ENCODE measurements at regions not wholly inside any gene's neighbourhood (a gene's known extent, or its start where the extent isn't known, plus 50 kb on each side); places are given as distances from the start of the nearest gene placed in this dataset.

DNA sequence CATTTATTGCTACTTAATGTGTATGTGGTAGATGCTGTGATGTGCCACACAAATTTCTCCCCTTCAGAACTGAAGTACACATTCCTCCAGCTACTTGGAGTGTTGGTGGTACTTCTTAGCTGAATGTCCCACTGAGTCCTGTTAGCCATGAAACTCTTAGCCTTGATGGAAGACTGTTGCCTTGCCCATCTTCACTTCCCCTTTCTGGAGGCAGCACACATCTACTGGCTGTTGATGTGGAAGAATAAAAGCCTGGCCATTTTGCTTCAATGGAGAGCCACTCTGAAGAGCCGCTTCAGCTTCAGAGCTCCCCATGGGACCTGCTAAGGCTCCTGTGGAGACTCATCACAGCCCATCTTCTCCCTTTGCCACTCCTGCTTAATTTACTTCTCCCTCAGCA lies 157.7 kb upstream of the PITX2 start:
- DNase-seq: no peak

DNA sequence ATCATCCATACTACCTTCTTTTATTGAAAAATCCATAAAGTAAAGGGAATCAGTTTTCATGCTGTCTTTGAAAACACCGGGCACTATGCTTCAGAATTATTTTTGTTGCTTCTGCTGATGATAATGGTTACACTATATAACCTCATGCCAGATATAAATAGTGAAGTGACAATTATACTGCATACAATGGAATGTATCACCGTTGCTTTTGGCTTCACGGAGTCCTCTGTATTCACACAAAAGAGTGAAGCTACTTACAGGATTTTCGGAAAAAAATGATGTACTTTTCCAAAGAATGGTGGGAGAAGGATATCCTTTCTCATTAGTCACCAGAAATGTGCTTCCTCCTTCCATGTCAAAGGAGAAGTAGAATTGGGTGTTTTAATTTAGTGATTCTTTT lies 159.1 kb upstream of the PITX2 start:
- DNase-seq: no peak

DNA sequence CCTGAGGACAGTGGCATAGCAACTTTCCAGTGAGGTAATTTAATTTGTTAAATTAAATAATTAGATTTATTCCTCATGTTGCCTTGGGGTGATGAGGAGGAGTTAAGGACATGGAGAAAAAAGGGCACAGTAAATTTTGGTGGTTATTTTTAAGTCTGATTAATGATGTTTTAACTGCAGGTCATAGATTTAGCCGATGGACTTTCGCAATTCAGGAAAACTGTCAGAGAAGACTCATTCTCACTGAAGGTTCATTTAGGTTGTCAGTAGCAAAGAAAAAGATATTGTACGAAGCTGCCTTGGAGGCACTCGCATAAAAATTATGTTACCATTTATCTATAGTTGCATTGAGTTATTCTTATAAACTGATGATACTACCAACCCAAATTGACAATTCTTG lies 164.2 kb upstream of the PITX2 start:
- DNase-seq: no peak

DNA sequence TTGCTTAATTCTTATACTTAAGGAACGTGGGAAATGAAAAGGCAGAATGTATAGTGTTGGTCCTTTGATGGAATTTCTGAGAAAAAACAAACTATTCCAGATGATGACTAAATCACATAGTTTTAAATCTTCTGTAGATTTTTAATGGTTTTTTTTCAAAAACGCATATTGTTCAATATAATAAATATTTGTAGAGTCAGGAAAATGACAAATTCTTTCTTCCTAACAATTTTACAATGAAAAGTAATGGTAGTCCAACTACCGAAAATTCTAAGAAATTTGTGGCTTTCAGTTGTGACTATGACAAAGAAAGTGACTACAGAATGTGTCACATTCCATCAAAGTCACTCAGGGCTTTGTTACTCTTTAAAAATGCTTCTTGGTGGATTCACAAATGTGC lies 164.8 kb upstream of the PITX2 start:
- DNase-seq: no peak

DNA sequence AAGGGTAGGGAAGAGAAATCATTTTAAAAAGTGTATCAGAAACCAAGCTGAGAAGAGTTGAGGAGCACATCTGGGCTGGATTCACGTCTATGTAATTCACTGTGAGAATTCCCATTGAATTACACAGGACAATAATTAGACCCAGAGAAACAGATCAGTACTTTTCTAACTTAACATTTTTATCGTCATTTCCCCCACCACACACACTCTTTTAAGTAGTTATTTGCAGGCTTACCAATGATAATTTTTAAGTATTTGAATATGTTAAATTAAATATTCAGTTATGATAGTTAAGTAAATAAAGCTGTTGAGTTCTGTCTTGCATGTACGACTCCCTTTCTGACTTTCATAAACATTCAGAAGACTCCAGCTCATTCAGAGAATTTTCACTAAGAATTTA lies 165.4 kb upstream of the PITX2 start:
- no peak for DNase-seq

DNA sequence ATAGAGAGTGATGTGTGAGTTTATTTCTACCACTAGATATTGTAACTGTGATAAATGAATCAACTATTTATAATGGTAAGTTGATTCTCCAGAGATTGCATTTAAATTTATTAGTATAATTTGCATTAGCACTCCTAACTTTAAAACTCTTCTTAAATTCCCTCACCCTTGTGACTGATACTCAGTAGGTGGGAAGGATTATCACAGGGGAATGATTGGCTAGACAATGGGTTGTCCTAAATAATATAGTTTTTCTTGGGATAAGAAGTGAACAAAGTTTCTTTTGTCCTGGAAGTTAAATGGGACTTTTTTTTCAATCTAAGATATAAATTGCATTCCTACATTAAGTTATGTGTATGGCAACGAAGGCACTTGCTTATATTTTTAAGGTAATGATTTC lies 169.2 kb upstream of the PITX2 start:
- DNase-seq: no peak

DNA sequence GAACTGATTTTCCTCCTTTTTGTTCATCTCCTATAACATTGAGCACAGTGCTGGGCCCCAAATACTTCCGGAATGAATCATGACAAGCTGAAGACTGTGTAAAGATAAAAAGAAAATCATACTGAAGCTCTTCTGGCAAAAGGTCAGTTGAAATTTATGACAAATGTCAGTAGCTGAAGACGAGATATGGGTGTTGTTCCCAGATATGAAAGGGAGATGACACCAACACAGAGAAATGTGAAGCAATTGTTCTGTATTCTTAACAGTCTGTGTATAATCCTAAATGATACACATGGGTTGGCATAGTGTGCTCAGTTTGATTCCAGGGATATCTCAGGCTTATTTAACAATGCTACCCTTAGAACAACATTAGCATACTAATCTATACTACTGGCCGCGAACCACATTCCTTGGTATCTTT lies 170.5 kb upstream of the PITX2 start:
- no peak for DNase-seq

DNA sequence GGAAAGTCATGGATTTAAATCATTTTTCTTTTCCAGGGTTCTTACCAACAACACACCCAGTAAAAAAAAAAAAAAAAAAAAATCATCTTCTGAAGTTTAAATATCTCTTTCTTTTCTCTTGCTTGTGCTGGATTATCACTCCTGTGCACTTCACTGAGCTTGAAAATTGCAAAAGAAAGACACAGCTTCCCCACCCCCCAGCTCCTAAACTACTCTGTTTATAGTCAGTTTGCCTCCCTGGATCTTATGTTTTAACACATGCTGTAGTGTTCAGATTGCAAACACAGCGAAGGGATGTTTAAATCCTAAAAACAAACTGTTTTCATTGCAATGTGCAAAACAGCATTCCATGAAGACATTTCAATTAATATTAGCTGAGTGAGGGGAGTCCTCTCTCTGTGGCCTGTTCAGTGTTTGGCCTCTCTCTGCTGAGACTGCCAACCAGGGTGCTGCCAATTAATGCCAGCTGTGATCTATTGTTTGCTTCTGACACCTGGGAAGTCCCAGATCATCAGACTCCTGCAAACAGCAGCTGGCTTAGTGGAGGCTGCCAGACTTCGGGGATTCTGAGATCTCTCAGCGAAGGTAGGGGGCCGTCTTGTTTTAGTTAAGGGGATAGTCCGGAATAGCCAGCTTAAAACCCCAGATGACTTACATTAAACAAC lies 171.1 kb upstream of the PITX2 start:
- no peak for DNase-seq

DNA sequence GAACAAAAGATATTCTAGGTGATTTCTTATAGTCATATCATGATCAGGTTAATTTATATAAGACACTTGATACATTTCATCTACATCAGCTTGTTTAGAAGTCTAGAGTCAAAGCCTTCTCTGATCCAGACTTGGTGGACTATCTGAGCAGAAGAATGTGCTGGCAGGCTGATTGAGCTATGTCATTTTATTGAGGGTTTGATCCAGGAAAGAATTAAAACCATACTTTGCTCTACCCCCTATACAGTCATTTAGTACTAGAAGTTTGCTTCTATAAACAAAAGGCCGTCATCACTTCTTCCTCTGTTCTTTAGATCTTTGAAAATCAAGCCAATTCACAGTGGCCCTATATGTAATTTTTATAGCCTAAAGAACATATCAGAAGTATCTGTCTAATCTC lies 173.1 kb upstream of the PITX2 start:
- no peak for DNase-seq

DNA sequence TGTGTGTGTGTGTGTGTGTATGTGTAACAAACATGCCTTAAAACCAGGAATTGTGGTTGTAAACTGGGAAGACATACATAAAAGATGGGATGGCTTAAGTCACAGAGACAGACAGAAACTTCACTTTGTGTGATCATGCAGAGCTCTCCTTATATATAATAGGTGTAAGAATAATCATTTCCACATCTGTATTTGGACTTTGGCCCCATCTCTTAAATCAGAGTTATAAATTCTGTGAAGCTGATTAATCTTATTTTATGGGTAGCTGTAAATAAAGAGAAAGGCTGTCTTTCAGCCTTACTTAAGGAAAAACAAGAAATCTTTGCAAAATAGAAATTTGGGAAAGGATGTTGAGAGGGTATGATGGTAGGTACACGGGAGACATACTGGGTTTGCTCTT lies 174.6 kb upstream of the PITX2 start:
- no peak for DNase-seq

DNA sequence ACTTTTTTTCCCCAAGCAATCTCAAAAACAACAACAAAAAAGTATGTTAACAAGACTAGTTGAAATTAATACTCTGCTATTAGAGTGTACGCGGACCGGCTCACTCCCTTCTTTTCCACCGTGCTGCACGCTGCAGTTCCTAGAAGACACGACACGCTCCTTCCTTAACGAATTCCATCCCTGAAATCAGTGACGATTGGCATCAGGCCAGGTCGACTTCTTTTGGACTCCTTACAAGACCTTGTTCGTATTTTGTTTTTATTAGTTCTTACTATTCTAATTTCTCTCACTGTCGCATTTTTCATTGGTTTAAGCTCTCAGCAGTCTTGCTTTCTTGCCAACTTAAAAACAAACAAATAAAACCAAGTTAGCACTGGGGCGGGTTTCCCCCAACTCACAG lies 175.8 kb upstream of the PITX2 start:
- DNase-seq: no peak

DNA sequence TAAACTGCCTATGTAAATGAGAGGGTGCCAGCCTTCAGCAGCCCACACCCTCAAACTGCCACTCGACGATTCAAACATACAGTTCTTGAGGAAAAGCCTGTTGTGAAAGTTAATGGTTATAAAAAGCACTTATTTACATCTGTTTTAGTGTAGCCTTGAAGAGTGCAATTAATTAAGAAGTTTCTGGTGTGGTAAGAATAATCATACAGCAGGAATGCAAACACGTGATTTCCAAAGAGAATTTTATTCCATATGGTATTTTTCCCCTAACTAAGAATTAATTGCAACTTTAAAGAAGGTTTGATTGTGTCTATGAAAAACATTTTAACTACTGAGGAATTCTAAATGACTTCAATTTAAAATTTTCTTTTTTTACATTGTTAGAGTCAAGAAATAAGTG lies 176.3 kb upstream of the PITX2 start:
- no peak for DNase-seq

DNA sequence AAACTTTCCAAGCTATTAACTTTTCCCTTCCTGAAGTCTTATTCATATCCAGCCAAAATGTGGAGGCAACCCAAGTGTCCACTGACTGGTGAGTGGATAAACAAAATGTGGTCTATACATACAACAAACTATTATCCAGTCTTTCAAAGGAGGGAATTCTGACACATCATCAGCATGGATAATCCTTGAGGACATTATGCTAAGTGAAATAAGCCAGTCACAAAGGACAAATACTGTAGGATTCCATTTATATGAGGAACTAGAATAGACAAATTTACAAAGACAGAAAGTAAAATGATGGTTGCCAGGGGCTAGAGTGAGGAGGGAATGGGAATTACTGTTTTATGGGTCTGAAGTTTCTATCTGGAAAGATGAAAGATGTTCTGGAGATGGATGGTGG lies 178.7 kb upstream of the PITX2 start:
- no peak for DNase-seq

DNA sequence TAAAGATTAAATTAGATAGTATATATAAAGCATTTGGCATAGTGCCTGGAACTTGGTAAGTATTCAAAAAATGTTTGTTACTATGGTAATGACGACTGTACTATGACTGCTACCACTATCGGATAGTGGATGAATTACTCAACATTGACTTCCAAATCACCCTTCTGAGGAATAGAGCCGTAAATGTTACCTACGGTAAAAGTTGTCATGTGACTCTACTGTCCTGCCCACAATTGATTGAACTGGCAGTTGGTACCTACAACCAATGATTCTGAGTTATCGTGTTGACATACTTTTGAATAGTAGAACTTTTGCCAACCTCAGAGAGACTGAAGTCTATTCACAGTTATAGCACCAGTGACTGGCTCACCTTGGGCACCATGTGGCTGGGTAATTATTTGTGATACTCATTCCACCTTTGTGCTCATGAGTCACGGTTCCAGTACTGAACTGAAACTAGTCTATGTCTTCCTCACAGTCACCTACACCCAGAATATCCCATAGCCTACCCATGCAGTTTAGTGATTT lies 185.5 kb upstream of the PITX2 start:
- no peak for DNase-seq

DNA sequence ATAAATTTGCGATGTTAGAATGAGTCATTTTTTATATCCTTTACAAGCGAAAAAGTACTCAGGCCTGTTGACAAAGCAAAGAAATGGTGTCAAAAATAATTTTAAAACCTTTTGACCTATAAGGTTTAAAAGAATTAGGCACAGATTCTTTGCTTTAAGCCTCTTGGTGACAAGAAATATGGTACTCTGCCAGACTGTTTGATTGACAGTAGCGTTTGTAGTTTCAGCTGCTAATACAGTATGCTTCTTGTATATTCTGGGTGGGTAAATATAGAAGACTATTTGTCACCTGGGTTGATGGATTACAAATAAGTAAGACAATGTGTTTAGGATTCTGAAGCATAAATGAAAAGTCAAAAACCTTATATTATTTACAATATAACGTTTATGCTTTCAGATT lies 193.1 kb upstream of the PITX2 start:
- DNase-seq: no peak

DNA sequence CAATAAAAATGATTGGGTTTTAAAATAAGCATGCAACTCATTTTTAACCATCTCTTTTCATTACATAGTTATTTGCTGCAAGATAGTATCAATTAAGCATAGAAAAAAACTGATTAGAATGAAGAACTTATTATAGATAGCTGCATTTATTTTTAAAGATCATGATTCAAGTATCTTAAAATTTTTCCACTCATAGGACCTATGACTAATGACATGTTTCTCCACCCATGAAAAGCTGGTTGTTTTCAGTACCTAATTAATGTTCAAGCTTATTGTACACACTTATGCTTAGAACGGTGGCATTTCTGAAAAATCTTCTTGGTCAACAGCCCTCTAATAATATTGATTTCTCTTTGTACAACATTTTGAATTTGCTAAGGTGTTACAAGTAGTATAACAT lies 193.5 kb upstream of the PITX2 start:
- DNase-seq: no peak

DNA sequence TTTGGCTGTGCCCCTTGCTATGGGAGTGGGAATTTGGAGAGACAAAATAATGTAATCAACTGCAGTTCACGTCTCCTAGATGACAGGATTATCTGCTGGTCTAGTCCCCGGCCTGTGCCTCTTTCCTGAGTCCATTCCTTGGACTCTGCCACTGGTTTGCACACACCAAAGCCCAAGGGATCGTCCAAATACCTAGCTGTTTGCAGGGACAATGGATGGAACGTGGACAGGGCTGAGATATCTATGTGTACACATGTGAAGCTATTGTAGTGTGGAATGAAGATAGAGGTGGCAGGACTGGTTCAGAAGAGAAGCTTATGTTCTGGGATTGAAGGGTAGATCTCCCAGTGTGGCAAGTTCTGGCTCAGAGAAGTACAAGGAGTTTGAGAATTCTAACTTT lies 198.3 kb upstream of the PITX2 start:
- no peak for DNase-seq

DNA sequence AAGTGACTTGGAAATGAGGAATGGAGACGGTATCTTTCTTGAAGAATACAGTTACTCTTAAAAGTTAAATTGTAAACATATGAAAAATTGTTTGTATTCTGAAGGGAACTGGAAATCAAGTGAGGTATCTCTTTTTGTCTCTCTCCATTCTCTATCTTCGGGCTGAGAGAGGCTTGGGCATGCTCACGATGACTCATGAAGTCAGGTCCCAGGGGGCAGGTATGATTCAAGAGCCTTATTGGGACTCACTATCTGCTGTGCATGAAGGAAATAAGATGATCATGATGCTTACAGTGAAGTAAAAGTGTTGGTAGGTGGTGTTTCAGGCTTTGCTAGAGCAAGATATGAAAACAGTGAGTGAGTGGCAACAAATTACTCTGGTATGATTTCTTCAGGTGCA lies 200.4 kb upstream of the PITX2 start:
- no peak for DNase-seq

DNA sequence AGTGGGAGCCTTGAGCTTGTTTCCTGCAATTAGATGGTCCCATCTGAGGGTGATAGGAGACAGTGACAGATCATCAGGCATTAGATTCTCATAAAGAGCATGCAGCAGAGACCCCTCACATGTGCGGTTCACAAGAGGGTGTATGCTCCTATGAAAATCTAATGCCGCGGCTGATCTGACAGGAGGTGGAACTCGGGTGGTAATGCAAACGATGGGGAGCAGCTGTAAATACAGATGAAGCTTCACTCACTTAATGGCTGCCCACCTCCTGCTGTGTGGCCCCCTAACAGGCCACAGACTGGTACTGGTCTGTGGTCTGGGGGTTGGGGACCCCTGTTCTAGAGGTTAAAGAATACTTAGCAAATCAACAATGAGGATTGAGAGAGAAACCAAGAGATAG lies 201.5 kb upstream of the PITX2 start:
- DNase-seq: no peak

DNA sequence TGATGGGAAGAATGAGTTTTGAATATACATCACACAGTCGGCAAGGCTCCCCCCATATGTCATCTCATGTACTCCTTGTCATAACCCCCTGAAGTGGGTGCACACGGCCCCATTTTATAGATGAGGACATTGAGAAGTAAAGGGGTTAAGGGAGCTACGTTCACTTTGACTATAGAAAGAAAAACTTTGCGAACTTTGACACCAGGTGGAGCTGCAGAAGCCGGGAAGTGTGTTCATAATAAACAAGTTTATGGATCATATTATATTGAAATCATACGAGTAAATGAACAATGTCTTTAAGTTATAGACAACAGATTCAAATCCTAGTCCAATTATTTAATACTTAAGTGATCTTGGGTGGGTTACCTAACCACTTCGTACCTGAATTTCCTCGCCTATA lies 203.8 kb upstream of the PITX2 start:
- DNase-seq: no peak

DNA sequence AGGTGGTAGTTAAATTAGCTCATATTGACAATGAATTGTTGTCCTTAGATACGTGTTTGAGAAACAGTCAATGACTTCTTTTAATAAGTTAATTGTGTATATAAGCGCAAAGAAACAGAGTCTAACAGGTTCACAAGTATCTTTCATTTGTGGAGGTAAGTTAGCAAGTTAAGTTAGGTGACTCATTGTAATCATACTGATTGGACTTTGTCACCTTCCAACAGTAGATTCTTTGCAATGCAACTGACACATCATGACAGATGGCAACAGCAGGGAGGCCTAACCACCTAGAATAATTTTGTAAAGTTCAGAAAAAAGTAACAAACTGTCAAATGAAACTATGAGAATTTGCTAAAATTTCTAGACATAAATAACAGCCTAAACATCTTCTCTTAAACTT lies 207.6 kb upstream of the PITX2 start:
- no peak for DNase-seq

DNA sequence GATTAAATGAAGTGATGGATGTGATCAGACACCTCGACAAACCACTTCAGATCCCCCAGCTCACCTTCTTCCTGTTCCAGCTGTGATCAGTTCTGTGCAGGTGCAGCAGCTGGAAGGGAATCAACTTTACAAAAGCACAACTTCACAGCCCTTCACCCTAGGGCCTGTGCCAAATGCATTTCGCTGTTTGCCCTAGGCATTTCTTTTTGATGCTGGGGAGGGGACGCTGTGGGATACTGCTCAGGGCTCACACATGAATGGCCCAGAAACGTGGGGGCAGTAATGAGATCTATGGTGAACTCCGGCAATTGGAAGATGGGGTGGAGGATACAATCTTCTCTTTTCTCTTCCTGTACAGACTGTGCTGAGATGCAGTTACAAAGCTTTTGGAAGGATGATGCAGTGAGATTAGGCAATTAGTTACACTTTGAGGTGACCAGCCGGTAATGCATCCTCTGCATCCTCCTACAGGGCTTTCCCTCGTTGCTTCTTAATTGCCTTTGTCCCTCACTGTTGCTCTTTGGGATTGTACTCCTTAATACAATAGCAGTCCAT lies 215.1 kb upstream of the PITX2 start:
- no peak for DNase-seq

DNA sequence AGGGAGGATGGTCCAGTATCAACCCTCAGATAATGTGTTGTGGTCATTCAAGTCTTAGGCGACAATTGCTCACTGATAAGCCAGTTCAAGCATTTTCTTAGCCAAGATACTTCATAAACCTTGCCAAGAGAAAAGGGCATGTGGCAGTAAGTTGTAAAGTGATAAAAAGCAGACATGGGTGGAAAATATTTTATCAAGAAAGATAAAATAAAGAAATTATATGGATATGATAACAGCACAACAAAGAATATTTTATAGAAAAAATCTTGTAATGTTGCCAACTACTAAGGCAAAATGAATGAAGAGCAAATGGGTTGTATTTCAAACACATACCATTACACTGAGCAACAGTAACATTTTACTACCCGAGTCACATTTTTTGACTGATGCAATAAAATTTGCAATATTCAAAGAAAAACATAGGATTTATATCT lies 217.4 kb upstream of the PITX2 start:
- DNase-seq: no peak

DNA sequence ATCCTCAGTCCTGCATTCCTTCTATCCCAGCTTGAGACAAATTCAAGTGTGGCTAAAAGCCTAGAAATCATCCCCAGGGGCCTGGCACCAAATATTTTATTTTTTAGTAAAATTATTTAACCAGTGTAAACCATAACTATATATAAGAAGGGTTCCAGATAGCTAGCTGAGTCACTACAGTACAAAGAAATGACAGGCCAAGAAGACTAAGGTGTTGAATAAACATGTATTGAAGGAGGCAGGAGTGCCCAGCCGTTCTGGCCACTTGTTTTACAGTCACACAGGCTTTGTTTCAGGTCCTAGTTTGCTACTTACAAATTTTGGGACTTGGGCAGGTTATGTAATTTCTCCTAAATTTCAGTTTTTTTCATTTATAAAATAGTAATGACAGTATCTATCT lies 225.9 kb upstream of the PITX2 start:
- no peak for DNase-seq

DNA sequence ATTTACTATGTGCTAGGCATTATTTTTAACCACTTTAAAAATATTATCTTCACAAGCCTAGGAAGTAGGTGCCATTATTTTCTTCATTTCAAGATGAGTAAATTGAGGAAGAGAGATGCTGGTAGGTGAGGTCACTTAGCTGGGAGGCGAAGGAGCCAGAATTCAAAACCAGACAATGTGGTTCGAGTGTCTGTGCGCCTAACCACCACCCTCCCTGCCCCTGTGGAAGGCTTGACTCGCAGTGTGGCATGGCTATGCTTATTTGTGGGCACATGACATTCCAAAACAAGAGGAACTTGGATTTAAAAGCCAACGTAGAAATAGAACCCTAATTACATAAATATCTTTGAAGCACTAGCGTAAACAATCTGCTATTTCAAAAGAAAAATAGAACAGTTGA lies 226.6 kb upstream of the PITX2 start:
- no peak for DNase-seq

All from NCI-H1694 treated with DMSO at 0.1 percent for 48 hours (cell line).